K562 (cell line): ENCODE measurements at regions not wholly inside any gene's neighbourhood (a gene's known extent, or its start where the extent isn't known, plus 50 kb on each side); places are given as distances from the start of the nearest gene placed in this dataset.

Experiments used
- ATAC-seq: fragments of 200-7000 bp; cut with Tn5 transposase; 3 replicates; pipeline ENCODE4 v1.9.1; 2020; ENCODE audit warnings: moderate library complexity
- BruUV-seq: library from RNA; stranded (reverse); fragments of 400-500 nt; replicated peaks from 2 replicates; lab custom pipeline; 2021; lab: Mats Ljungman, UMichigan
- CTCF ChIA-PET: fragments of 300-600 bp; formaldehyde crosslinking; extraction: SDS; loops from one replicate; lab custom pipeline; 2021; ENCODE audit warnings: low intra/inter-chr PET ratio; lab: Yijun Ruan, JAX
- POLR2A ChIA-PET: fragments of 300-600, 350-650 bp; sonication (Branson Sonifier 250); formaldehyde crosslinking; extraction: SDS; loops from one replicate; lab custom pipeline; 2021; ENCODE audit warnings: antibody characterized with exemption, inconsistent platforms; lab: Yijun Ruan, JAX
- DNase-seq, 4 experiments: peaks; one replicate each; pipeline versions ENCODE4 v3.0.0 to v3.0.0-alpha.2; 2011 to 2018; ENCODE audit warnings: low spot score in 3 of 4, mixed read lengths in 3 of 4; ENCODE audit errors: extremely low read depth in 1 of 4
- FAIRE-seq: peaks from 2 replicates; lab custom pipeline; 2011; peaks lifted over from hg19 to GRCh38; lab: Jason Lieb, UNC
- H2AFZ ChIP-seq: 2 replicates; pipeline ENCODE4 v1.6.0; 2011; ENCODE audit warnings: low read depth, low read length, control low read depth, inconsistent platforms
- H3K27ac ChIP-seq: fragments of 200-600 bp; 3 replicates; pipeline ENCODE4 v1.8.0; 2011; ENCODE audit warnings: low read depth, mild to moderate bottlenecking, control low read depth, inconsistent platforms, low read length, moderate library complexity, mixed read lengths; ENCODE audit errors: extremely low read depth
- H3K27me3 ChIP-seq, 2 experiments: fragments of 300-600 bp in 1 of 2; 2 replicates in 1 of 2; 3 replicates in 1 of 2; pipeline versions ENCODE4 v1.6.0 to v1.8.0; 2011; ENCODE audit warnings: inconsistent platforms in 2 of 2, low read length in 2 of 2, mild to moderate bottlenecking in 1 of 2, mixed read lengths in 1 of 2, moderate library complexity in 1 of 2; ENCODE audit not compliant: control insufficient read depth in 2 of 2, insufficient read depth in 2 of 2
- H3K36me3 ChIP-seq: fragments of 300-600 bp; 3 replicates; pipeline ENCODE4 v1.8.0; 2011; ENCODE audit warnings: mild to moderate bottlenecking, low read length, inconsistent platforms; ENCODE audit not compliant: control insufficient read depth, insufficient read depth
- H3K4me1 ChIP-seq, 2 experiments: fragments of 200-600 bp in 1 of 2; replicated peaks in 1 of 2; 2 replicates in 1 of 2; 3 replicates in 1 of 2; pipeline versions ENCODE4 v1.5.1 to v1.8.0; 2011; ENCODE audit warnings: inconsistent platforms in 2 of 2, low read length in 2 of 2, mild to moderate bottlenecking in 1 of 2, mixed read lengths in 1 of 2, moderate library complexity in 1 of 2; ENCODE audit not compliant: control insufficient read depth in 2 of 2, insufficient read depth in 2 of 2
- H3K4me2 ChIP-seq: 2 replicates; pipeline ENCODE4 v1.6.1; 2011; ENCODE audit warnings: low read length, control low read depth, inconsistent platforms, mixed read lengths; ENCODE audit not compliant: insufficient read depth
- H3K4me3 ChIP-seq: fragments of 200-600 bp; sonication (generic), shearing (Covaris generic); 2 replicates; pipeline ENCODE4 v1.5.1; 2016; ENCODE audit warnings: control low read depth, inconsistent platforms
- H3K79me2 ChIP-seq: fragments of 200-600 bp; 3 replicates; pipeline ENCODE4 v1.8.0; 2011; ENCODE audit warnings: low read length, inconsistent platforms; ENCODE audit not compliant: control insufficient read depth, insufficient read depth
- H3K9ac ChIP-seq, 2 experiments: 2 replicates each; pipeline versions ENCODE4 v1.6.0 to v1.6.1; 2011; ENCODE audit warnings: low read depth in 2 of 2, low read length in 2 of 2, control low read depth in 1 of 2, inconsistent platforms in 1 of 2, mild to moderate bottlenecking in 1 of 2, mixed read lengths in 1 of 2; ENCODE audit not compliant: insufficient read depth in 1 of 2
- H3K9me1 ChIP-seq: one replicate; pipeline ENCODE4 v1.6.0; 2011; ENCODE audit warnings: inconsistent platforms, mild to moderate bottlenecking, low read length, moderate library complexity; ENCODE audit not compliant: control insufficient read depth, insufficient read depth
- H3K9me3 ChIP-seq: replicated peaks from 2 replicates; pipeline ENCODE4 v1.5.1; 2011; ENCODE audit warnings: low read depth, low read length, inconsistent platforms; ENCODE audit not compliant: control insufficient read depth, insufficient read depth
- H4K20me1 ChIP-seq: replicated peaks from 2 replicates; pipeline ENCODE4 v1.6.1; 2011; ENCODE audit warnings: low read length, inconsistent platforms, mixed read lengths; ENCODE audit not compliant: control insufficient read depth, insufficient read depth
- BHLHE40 ChIP-seq: IDR thresholded peaks from 2 replicates; pipeline ENCODE4 v1.6.1; 2011; ENCODE audit warnings: low read length, improper control_type of control experiment
- DMBX1 ChIP-seq: fragments of 250-450 bp; sonication (Bioruptor Pico); IDR thresholded peaks from 2 replicates; pipeline ENCODE4 v1.8.0; 2022; ENCODE audit warnings: inconsistent platforms, mild to moderate bottlenecking, moderate library complexity, borderline replicate concordance
- HMGN3 ChIP-seq: IDR thresholded peaks from 2 replicates; pipeline ENCODE4 v1.6.1; 2011; ENCODE audit warnings: borderline replicate concordance, low read depth, mild to moderate bottlenecking, mixed read lengths, low read length; ENCODE audit not compliant: insufficient read length; ENCODE audit errors: extremely low read depth
- HSF4 ChIP-seq: fragments of 250-450 bp; sonication (Bioruptor Pico); IDR thresholded peaks from 2 replicates; pipeline ENCODE4 v2.1.2; 2022; ENCODE audit warnings: mild to moderate bottlenecking, moderate library complexity, borderline replicate concordance
- ILK ChIP-seq: fragments of 450-650 bp; IDR thresholded peaks from 2 replicates; pipeline ENCODE4 v1.6.1; 2016; ENCODE audit warnings: missing genetic modification characterization, low read depth, mild to moderate bottlenecking, missing compliant biosample characterization, moderate library complexity, borderline replicate concordance
- PCBP2 ChIP-seq: fragments of 200-400 bp; formaldehyde crosslinking; IDR thresholded peaks from 2 replicates; pipeline ENCODE4 v1.6.1; 2018; ENCODE audit warnings: low read length, low read depth, mild to moderate bottlenecking, moderate library complexity; ENCODE audit not compliant: poor library complexity, severe bottlenecking
- PTTG1 ChIP-seq: fragments of 450-650 bp; IDR thresholded peaks from 2 replicates; pipeline ENCODE4 v1.6.1; 2016; ENCODE audit warnings: low read depth, mild to moderate bottlenecking, missing genetic modification characterization, missing compliant biosample characterization
- RERE ChIP-seq: sonication (generic); formaldehyde crosslinking; IDR thresholded peaks from 2 replicates; pipeline ENCODE4 v1.8.0; 2023; ENCODE audit warnings: missing genetic modification reagents, mild to moderate bottlenecking, borderline replicate concordance
- TGIF2 ChIP-seq: sonication (generic); formaldehyde crosslinking; IDR thresholded peaks from 2 replicates; pipeline ENCODE4 v1.8.1; 2022; ENCODE audit warnings: mild to moderate bottlenecking, missing genetic modification reagents, moderate library complexity
- ZNF197 ChIP-seq: fragments of 200-800 bp; sonication (Bioruptor generic); IDR thresholded peaks from 2 replicates; pipeline ENCODE4 v1.6.1; 2016; ENCODE audit warnings: low read depth, missing genetic modification characterization, missing compliant biosample characterization
- ZNF217 ChIP-seq: sonication (generic); formaldehyde crosslinking; IDR thresholded peaks from 2 replicates; pipeline ENCODE4 v1.8.0; 2022; ENCODE audit warnings: mild to moderate bottlenecking, missing genetic modification reagents
- ZNF347 ChIP-seq: fragments of 450-650 bp; formaldehyde crosslinking; IDR thresholded peaks from 2 replicates; pipeline ENCODE4 v1.4.0; 2020; ENCODE audit warnings: low read depth, mild to moderate bottlenecking, moderate library complexity
- ZNF764 ChIP-seq: fragments of 250-450 bp; sonication (Bioruptor Pico); IDR thresholded peaks from 2 replicates; pipeline ENCODE4 v1.4.0; 2020; ENCODE audit warnings: low read depth, mild to moderate bottlenecking, moderate library complexity
- ZZZ3 ChIP-seq: fragments of 450-650 bp; IDR thresholded peaks from 2 replicates; pipeline ENCODE4 v1.6.1; 2016; ENCODE audit warnings: antibody characterized with exemption, mild to moderate bottlenecking, moderate library complexity
- WGBS: fragments of 100-300 bp; shearing (Covaris generic); methylation state at CpG from one replicate; pipeline ENCODE4 v1.1.6; 2016; ENCODE audit warnings: low coverage, mixed read lengths; ENCODE audit not compliant: insufficient coverage; ENCODE audit errors: missing lambda C conversion rate; 5-methylcytosine and 5-hydroxymethylcytosine counted together
- in situ Hi-C: fragments of 300-500 bp; cut with MboI; formaldehyde crosslinking; loops from 4 replicates; pipeline ENCODE4 v1.15.0; 2018; ENCODE audit warnings: inconsistent platforms, mixed read lengths
- intact Hi-C: fragments of 100-400 bp; cut with micrococcal nuclease; formaldehyde crosslinking; loops from 2 replicates; pipeline ENCODE4 v1.14.2; 2022
- TF ChIP-seq, protein P1 (sequence below), 2 experiments: fragments of 450-650 bp in 1 of 2; sonication (generic) in 1 of 2; formaldehyde crosslinking; conservative IDR thresholded peaks; 2 replicates each; pipeline versions ENCODE4 v1.4.0 to v1.8.1; 2020 to 2022; ENCODE audit warnings: mild to moderate bottlenecking in 1 of 2, missing genetic modification reagents in 1 of 2

DNA sequence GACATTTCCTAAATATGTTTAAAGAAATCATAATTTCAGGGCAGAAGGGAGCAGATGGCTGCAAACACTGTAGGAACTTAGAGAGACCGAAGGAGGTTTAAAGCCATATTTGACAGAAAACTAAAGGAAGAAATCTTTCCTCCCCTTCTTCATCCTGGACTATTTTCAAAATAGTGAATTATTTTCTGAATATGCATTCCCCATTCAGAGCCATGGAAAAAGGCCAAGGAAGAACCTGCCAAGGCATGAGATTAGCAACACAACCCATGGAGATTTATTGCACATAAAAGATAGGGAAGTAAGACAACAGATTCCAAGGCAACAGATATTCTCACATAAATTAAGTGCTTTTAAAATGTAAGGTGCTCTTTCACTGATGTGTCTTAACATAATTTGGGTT is 233.3 kb upstream of the ADAMTS16 start:
- DNase-seq: no peak
- TF ChIP-seq DMBX1 (CRISPR knock-in tag) (no peak), ZNF217 (CRISPR knock-in tag) (no peak), ZNF764 (CRISPR knock-in tag) (no peak), ZNF347 (CRISPR knock-in tag) (no peak), PTTG1 (tag) (no peak), BHLHE40 (no peak), HSF4 (CRISPR knock-in tag) (no peak), TGIF2 (CRISPR knock-in tag) (no peak), ZNF197 (no peak), ILK (tag) (no peak), RERE (CRISPR knock-in tag) (no peak), PCBP2 (no peak), HMGN3 (no peak), ZZZ3 (no peak)
- TF ChIP-seq, protein P1, sequence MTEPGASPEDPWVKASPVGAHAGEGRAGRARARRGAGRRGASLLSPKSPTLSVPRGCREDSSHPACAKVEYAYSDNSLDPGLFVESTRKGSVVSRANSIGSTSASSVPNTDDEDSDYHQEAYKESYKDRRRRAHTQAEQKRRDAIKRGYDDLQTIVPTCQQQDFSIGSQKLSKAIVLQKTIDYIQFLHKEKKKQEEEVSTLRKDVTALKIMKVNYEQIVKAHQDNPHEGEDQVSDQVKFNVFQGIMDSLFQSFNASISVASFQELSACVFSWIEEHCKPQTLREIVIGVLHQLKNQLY (CRISPR knock-in tag; conservative IDR thresholded peaks at IDR 0.05): no peak
- BruUV-seq: no TSS peak
- WGBS: 0% methylated on average over 1 of the region's 1 CpG
- Histone ChIP-seq H3K36me3 (no peaks in the 10 kb centered on the region), H3K4me2 (no peak overlapping the region), H3K27ac (no peak overlapping the region), H3K4me1 (no peaks in the 10 kb centered on the region), H3K9ac (no peak overlapping the region), H3K4me3 (no peak overlapping the region), H3K79me2 (no peaks in the 10 kb centered on the region), H4K20me1 (no peaks in the 10 kb centered on the region), H3K9me3 (no peaks in the 10 kb centered on the region), H3K27me3 (peaks cover 4 to 8% of the 10 kb centered on the region in 2 experiments; a peak in 3 of 5 replicates), H3K9me1 (no peaks in the 10 kb centered on the region), H2AFZ (no peak overlapping the region)
- intact Hi-C loops (no loop called here), in situ Hi-C loops (no loop called here)
- no peak for FAIRE-seq
- ATAC-seq: no peak
- ChIA-PET POLR2A (no interaction called here), CTCF (no interaction called here)
